GM12878 (cell line): ENCODE measurements at regions not wholly inside any gene's neighbourhood (a gene's known extent, or its start where the extent isn't known, plus 50 kb on each side); places are given as distances from the start of the nearest gene placed in this dataset.

ENCODE experiments used
- ATAC-seq: fragments of 200-7000 bp; cut with Tn5 transposase; 3 replicates; pipeline ENCODE4 v1.9.1; 2020; ENCODE audit warnings: mild to moderate bottlenecking, moderate library complexity
- BruUV-seq: library from RNA; stranded (reverse); fragments of 400-500 nt; replicated peaks from 2 replicates; lab custom pipeline; 2021; lab: Mats Ljungman, UMichigan
- CTCF ChIA-PET: fragments of 300-600 bp; sonication (Branson Sonifier 250); formaldehyde crosslinking; extraction: SDS; loops from one replicate; lab custom pipeline; 2021; ENCODE audit warnings: inconsistent platforms; lab: Yijun Ruan, JAX
- POLR2A ChIA-PET: fragments of 350-600 bp; formaldehyde crosslinking; extraction: SDS; loops from one replicate; lab custom pipeline; 2021; ENCODE audit warnings: inconsistent platforms; lab: Charles Lee
- RAD21 ChIA-PET: fragments of 300-600 bp; sonication (Branson Sonifier 250); formaldehyde crosslinking; loops from one replicate; lab custom pipeline; 2023; ENCODE audit warnings: antibody characterized with exemption; ENCODE audit not compliant: unreplicated experiment; lab: Charles Lee
- SMC1A ChIA-PET: fragments of 300-600 bp; sonication (Branson Sonifier 250); formaldehyde crosslinking; loops from one replicate; lab custom pipeline; 2023; ENCODE audit not compliant: unreplicated experiment, uncharacterized antibody; lab: Charles Lee
- DNase-seq: peaks from one replicate; pipeline ENCODE4 v3.0.0-alpha.2; 2011; ENCODE audit warnings: low read depth, low spot score
- FAIRE-seq: peaks from 3 replicates; lab custom pipeline; 2011; peaks lifted over from hg19 to GRCh38; lab: Jason Lieb, UNC
- H2AFZ ChIP-seq: 2 replicates; pipeline ENCODE4 v1.6.0; 2011; ENCODE audit warnings: low read depth, low read length, control low read depth; ENCODE audit not compliant: control insufficient read depth
- H3K27ac ChIP-seq: 2 replicates; pipeline ENCODE4 v1.5.1; 2011; ENCODE audit warnings: control low read depth; ENCODE audit not compliant: control insufficient read depth, insufficient read depth
- H3K27me3 ChIP-seq, 2 experiments: replicated peaks in 1 of 2; 2 replicates each; pipeline versions ENCODE4 v1.6.0 to v1.6.1; 2011; ENCODE audit warnings: low read length in 1 of 2; ENCODE audit not compliant: control insufficient read depth in 2 of 2, insufficient read depth in 2 of 2
- H3K36me3 ChIP-seq, 2 experiments: 2 replicates each; pipeline ENCODE4 v1.5.1; 2011; ENCODE audit warnings: low read length in 1 of 2; ENCODE audit not compliant: control insufficient read depth in 2 of 2, insufficient read depth in 2 of 2
- H3K4me1 ChIP-seq: 2 replicates; pipeline ENCODE4 v1.6.1; 2011; ENCODE audit warnings: mild to moderate bottlenecking, low read length, moderate library complexity, mixed read lengths; ENCODE audit not compliant: control insufficient read depth, insufficient read depth
- H3K4me2 ChIP-seq: 2 replicates; pipeline ENCODE4 v1.6.0; 2011; ENCODE audit warnings: control low read depth; ENCODE audit not compliant: control insufficient read depth, insufficient read depth
- H3K4me3 ChIP-seq: fragments of 200-600 bp; sonication (generic); 2 replicates; pipeline ENCODE4 v1.5.1; 2016
- H3K79me2 ChIP-seq: 2 replicates; pipeline ENCODE4 v1.6.0; 2011; ENCODE audit warnings: low read length; ENCODE audit not compliant: control insufficient read depth, insufficient read depth
- H3K9ac ChIP-seq: 2 replicates; pipeline ENCODE4 v1.8.0; 2011; ENCODE audit warnings: low read length, control low read depth, mixed read lengths; ENCODE audit not compliant: control insufficient read depth, insufficient read depth
- H3K9me3 ChIP-seq: replicated peaks from 3 replicates; pipeline ENCODE4 v1.5.1; 2011; ENCODE audit warnings: mild to moderate bottlenecking, low read length; ENCODE audit not compliant: control insufficient read depth, insufficient read depth
- H4K20me1 ChIP-seq: 2 replicates; pipeline ENCODE4 v1.6.0; 2011; ENCODE audit not compliant: control insufficient read depth, insufficient read depth
- BACH1 ChIP-seq: fragments of 450-650 bp; IDR thresholded peaks from 2 replicates; pipeline ENCODE4 v1.6.1; 2017; ENCODE audit warnings: mild to moderate bottlenecking, borderline replicate concordance
- DPF2 ChIP-seq: fragments of 450-650 bp; IDR thresholded peaks from 2 replicates; pipeline ENCODE4 v1.6.1; 2017; ENCODE audit warnings: mild to moderate bottlenecking
- E4F1 ChIP-seq: fragments of 450-650 bp; IDR thresholded peaks from 2 replicates; pipeline ENCODE4 v1.6.1; 2018; ENCODE audit warnings: borderline replicate concordance, mild to moderate bottlenecking; ENCODE audit not compliant: partially characterized antibody
- NR2C1 ChIP-seq: fragments of 450-650 bp; IDR thresholded peaks from 2 replicates; pipeline ENCODE4 v1.6.1; 2017; ENCODE audit warnings: antibody characterized with exemption, mild to moderate bottlenecking, moderate library complexity
- PBX3 ChIP-seq: IDR thresholded peaks from 2 replicates; pipeline ENCODE4 v1.6.1; 2011; ENCODE audit warnings: mild to moderate bottlenecking, low read depth, low read length, moderate library complexity; ENCODE audit not compliant: insufficient replicate concordance
- SKIL ChIP-seq: fragments of 450-650 bp; IDR thresholded peaks from 2 replicates; pipeline ENCODE4 v1.6.1; 2017; ENCODE audit warnings: mild to moderate bottlenecking, low read depth, inconsistent platforms; ENCODE audit not compliant: poor library complexity, severe bottlenecking
- SMAD1 ChIP-seq: fragments of 450-650 bp; IDR thresholded peaks from 2 replicates; pipeline ENCODE4 v1.6.1; 2018; ENCODE audit warnings: mild to moderate bottlenecking, low read depth; ENCODE audit not compliant: partially characterized antibody
- SMARCA5 ChIP-seq: fragments of 450-650 bp; IDR thresholded peaks from 2 replicates; pipeline ENCODE4 v1.6.1; 2017; ENCODE audit warnings: mild to moderate bottlenecking
- SUZ12 ChIP-seq: fragments of 200-600 bp; sonication (generic); IDR thresholded peaks from one replicate; pipeline ENCODE4 v1.6.1; 2018; ENCODE audit warnings: antibody characterized with exemption, mild to moderate bottlenecking; ENCODE audit not compliant: unreplicated experiment
- WGBS: methylation state at CpG from one replicate; pipeline ENCODE4 v1.1.6; 2016; ENCODE audit warnings: low lambda C conversion rate; ENCODE audit not compliant: insufficient replicate concordance, insufficient coverage; ENCODE audit errors: missing lambda C conversion rate; 5-methylcytosine and 5-hydroxymethylcytosine counted together
- in situ Hi-C: fragments of 300-500 bp; cut with MboI; formaldehyde crosslinking; loops from 9 replicates; pipeline ENCODE4 v1.14.3; 2018; ENCODE audit warnings: mixed read lengths
- intact Hi-C: fragments of 100-400 bp; cut with micrococcal nuclease; formaldehyde crosslinking; loops from one replicate; pipeline ENCODE4 v1.14.2; 2022; ENCODE audit not compliant: unreplicated experiment

- ChIA-PET POLR2A (no interaction called here), RAD21 (interaction anchor here (1.0 kb wide), 1 partner anchor 12 kb away, joined by 3 read pairs; no protein-coding TSS in a partner anchor), SMC1A (no interaction called here)
- DNase-seq: no peak
- 4% methylated on average over 12 of the region's 12 CpGs for WGBS
- Histone ChIP-seq H4K20me1 (no peaks in the 10 kb centered on the region), H3K4me1 (no peaks in the 10 kb centered on the region), H3K4me3 (no peak overlapping the region), H3K9me3 (no peaks in the 10 kb centered on the region), H3K4me2 (no peak overlapping the region), H2AFZ (no peak overlapping the region), H3K36me3 (no peaks in the 10 kb centered on the region)
- no TSS peak for BruUV-seq
- no peak for FAIRE-seq
- intact Hi-C loops: no loop called here
- in situ Hi-C loops: no loop called here
- TF ChIP-seq DPF2 (no peak), SMARCA5 (no peak), SUZ12 (no peak), E4F1 (no peak), NR2C1 (no peak), BACH1 (no peak), SMAD1 (no peak), PBX3 (no peak), SKIL (no peak)
- TF ChIP-seq, all 136 proteins: peak for 0
- ATAC-seq: no peak
- H3K79me2 ChIP-seq: no peaks in the 10 kb centered on the region
- CTCF ChIA-PET: interaction anchor here (1.0 to 1.7 kb wide), 2 partner anchors 15 to 33 kb away, joined by 3 to 6 read pairs; no protein-coding TSS in a partner anchor
- H3K9ac ChIP-seq: no peak overlapping the region
- peaks cover 0 to 13% of the 10 kb centered on the region in 2 experiments; a peak in 2 of 4 replicates for H3K27me3 ChIP-seq
- no peak overlapping the region for H3K27ac ChIP-seq
Measured at GRCh38 chr15:77836906-77837648, 204.4 kb upstream of the LINGO1 start.
